GM18499 (cell line): ENCODE measurements at regions not wholly inside any gene's neighbourhood (a gene's known extent, or its start where the extent isn't known, plus 50 kb on each side); places are given as distances from the start of the nearest gene placed in this dataset.

ENCODE experiments used
- ATAC-seq: cut with Tn5 transposase; IDR thresholded peaks from one replicate; pipeline ENCODE4 v1.9.1; 2021; ENCODE audit warnings: moderate number of reproducible peaks; ENCODE audit not compliant: insufficient read depth, unreplicated experiment

DNA sequence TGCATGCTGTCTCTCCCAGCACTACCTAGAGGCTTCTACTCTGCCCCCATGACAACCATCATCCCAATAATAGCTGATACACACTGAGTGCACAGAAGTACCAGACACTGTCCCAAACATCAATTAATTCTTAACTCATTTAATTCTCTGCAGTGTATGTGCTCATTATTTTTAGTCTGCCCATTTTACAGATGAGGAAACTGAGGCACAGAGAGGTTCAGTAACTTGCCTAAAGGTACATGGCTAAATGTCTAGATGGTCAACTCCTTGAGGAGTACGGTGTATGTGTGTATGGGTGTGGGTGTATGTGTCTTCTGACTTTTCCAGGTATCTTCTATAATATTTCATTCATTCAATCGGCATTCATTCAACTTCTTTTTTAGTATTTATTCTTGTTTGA is 407.9 kb downstream of the SOX9 start:
- ATAC-seq: no peak

- no peak for ATAC-seq
Observed at GRCh38 chr17:72529386-72529785, 408.6 kb downstream of the SOX9 start.

DNA sequence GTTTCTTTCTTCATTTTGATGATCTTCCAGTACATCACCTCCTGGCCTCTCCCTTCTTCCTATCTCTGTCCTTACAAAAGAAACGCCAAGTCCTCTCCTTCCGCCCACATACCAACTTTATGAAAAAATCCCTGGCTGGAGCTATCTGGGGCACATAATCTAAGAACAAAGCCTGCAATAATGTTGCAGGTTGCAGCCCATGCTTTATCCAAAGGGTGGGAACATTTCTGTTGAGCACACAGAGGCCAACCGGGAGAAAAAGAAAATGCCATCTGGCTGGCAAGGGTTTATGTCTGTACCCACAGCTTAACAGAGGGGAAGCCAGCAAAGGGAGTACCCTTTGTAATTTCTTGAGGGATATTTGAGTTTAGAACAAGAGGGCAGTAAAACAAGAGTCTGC is 409.6 kb downstream of the SOX9 start:
- no peak for ATAC-seq

DNA sequence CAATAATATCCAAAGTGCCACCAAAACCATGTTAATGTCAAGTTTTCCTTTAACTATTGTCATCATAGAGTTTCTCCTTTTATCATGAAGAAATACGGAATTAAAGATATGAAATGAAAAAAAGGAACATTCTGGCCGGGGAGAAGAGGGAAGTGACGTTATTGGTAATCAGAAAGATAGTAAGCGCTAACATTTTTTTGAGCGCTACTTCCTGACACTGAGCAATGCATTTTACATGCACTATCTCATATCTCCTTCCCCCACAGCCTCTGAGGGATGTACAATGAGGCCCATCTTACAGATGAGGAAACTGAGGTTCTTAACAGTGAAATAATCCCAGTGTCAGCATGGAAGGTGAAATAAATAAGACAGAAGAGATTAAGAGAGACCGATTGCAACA is 410.9 kb downstream of the SOX9 start:
- ATAC-seq: no peak

- no peak for ATAC-seq
Observed at GRCh38 chr17:72534265-72534664, 413.4 kb downstream of the SOX9 start.

DNA sequence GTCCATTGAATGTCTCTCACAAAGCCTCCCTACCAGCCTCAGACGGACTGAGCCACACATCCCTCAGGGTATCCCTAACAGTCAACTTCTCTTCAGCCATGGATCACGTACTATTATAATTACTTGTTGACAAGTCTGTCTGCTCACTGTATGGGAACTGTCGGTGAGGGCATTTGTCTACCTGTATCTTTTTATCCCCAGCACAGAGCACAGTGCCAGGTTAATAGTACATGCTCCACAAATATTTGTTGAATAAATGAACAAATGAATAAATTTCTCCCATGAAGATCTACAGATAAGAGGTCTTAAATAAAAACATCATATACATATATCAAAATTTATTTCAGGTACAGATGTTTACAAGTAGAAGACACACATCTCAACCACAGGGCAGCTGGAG is 414.0 kb downstream of the SOX9 start:
- no peak for ATAC-seq

DNA sequence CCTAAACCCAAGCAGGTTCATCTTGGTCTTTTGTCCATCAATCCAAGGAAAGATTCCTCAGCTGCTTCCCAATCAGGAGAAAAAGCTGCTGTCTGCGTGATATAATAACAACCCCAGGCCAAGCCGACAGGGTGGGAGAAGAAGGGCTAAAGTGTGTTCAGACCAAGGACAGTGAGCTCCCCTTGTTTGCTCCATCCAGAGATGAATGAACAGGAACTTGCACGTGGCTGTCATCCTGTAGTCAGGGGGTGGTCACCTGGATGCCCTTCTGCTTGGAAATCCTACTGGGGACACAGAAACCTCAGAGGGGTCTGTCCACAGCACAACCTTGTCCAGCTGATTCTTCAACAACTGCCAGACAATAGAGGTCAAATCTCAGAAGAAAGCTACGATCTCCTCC is 414.5 kb downstream of the SOX9 start:
- no peak for ATAC-seq

DNA sequence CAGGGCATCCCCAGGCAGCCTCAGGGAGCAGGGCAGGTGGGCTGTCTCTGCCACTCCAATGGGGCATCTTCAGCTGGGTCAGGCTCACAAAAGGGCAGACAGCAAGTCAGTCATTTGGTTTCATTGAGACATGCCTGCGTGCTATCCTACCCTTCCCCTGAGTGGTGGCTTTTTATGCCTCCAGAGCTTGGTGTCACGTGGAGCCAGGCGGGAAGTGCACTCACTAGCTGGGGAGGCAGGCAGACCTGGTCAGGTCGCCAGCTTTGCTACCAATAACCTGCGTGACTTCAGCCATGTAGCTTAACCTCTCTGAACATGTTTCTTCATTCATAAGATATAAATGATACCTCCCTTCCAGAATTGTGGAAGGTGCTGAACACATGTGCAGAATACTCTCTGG is 415.0 kb downstream of the SOX9 start:
- no peak for ATAC-seq

GRCh38 chr17:72536788-72537187 is 416.0 kb downstream of the SOX9 start:
- ATAC-seq: no peak

- ATAC-seq: no peak
Observed at GRCh38 chr17:72538443-72538842, 417.6 kb downstream of the SOX9 start.

- no peak for ATAC-seq
Observed at GRCh38 chr17:72538901-72539352, 418.1 kb downstream of the SOX9 start.

DNA sequence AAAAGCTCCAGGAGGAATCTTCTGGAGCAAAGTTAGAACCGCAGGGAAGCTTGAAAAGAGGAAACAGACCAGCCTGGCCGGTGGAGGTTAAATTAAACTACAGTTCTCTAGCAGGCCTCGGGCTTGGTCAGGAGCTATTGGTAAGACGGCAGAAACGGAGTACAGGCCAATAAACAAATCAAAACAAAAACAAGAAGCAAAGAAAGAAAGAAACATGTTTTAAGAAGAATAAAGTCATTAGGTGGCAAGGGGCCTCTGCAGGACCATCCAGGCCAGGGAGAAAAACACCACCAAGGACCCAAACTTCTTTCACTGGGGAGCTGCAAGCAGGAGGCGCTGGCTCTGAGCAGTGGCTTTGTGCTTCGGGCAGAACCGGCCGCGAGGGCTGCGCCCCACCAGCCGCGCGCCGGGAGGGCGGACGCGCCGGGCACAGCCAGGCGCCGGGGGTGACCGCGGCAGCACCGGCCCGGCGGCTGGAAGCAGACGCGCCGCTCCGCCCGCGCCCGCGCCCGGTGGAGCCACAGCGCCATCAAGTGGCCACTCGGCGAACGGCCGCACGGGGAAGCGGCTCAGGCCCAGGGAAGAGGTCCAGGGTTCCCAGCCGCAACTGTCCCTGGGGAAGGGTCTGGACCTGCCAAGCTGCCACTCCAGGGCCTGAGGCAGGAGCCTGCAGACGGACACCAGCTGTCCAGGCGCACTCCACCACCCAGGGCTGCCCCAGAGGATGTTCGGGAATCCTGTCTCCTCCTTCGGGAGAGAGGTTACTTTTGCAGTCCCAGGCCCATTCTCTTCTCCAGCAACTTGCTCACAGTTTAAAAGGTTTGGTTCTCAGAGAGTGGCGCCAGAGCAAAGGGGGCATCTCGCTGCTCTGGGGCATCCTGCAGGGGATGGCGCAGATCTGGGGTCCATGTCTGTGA is 419.4 kb downstream of the SOX9 start:
- peak; percentile 64 for ATAC-seq

DNA sequence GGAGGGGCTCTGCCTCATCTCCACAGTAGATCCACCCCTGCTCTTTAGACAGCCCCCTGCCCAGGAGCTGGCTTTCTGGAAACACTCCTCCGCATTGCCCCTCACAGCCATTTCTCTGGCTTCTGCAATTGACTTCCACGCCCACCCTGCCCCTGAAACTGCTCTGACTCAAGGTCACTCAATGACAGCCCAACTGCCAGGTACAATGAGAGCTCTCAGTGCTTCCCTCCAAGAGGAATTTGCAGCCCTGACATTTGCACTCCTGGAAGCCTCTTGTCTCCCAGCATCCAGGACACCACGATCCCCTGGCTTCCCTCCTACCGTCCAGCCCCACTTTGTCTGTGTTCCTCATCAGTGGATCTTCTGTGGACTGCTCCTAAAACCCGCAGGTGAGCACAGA is 421.5 kb downstream of the SOX9 start:
- no peak for ATAC-seq

GRCh38 chr17:72545766-72546165 is 424.9 kb downstream of the SOX9 start:
- no peak for ATAC-seq

GRCh38 chr17:72553051-72553755 is 432.4 kb downstream of the SOX9 start:
- no peak for ATAC-seq

DNA sequence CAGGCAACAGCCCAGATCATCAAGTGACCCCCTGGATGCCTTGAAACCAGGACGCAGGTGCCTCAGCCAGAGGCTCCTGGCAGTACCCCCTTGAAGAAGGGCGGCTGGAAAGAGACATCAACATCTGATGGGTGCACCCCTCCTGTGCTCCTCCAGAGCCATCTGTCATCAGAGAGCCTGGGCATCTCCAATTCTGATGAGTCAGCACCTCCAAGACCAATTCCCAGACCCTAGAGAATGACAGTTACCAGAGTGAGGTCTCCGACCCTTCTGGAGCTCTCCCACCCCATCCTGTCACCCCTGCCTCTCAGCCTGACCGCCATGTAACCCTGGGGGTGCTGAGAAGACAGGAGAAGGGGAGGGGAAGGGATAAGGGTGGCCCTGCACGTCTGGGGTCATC is 433.7 kb downstream of the SOX9 start:
- no peak for ATAC-seq

GRCh38 chr17:72555052-72555451 is 434.2 kb downstream of the SOX9 start:
- ATAC-seq: no peak

GRCh38 chr17:72556944-72557826 is 436.4 kb downstream of the SOX9 start:
- ATAC-seq: no peak

GRCh38 chr17:72558971-72559476 is 438.2 kb downstream of the SOX9 start:
- no peak for ATAC-seq
